HCT116 (cell line): ENCODE measurements at regions not wholly inside any gene's neighbourhood (a gene's known extent, or its start where the extent isn't known, plus 50 kb on each side); places are given as distances from the start of the nearest gene placed in this dataset.

Experiments
- CBX3 ChIP-seq: IDR thresholded peaks from 2 replicates; pipeline ENCODE4 v1.6.1; 2012; ENCODE audit warnings: low read depth
- CTCF ChIP-seq, 3 experiments: fragments of 200-600 bp in 1 of 3; sonication (generic) in 1 of 3; IDR thresholded peaks in 2 of 3; conservative IDR thresholded peaks in 1 of 3; 2 replicates each; pipeline ENCODE4 v1.5.1; 2012 to 2017; ENCODE audit warnings: low read depth in 2 of 3, low read length in 2 of 3, antibody characterized with exemption in 1 of 3, borderline replicate concordance in 1 of 3, control low read depth in 1 of 3, mild to moderate bottlenecking in 1 of 3, mixed read lengths in 1 of 3, mixed run types in 1 of 3, moderate library complexity in 1 of 3; ENCODE audit not compliant: insufficient read depth in 1 of 3
- EZH2 ChIP-seq: fragments of 200-600 bp; sonication (generic); IDR thresholded peaks from 2 replicates; pipeline ENCODE4 v1.6.1; 2017; ENCODE audit warnings: antibody characterized with exemption, mixed run types
- FOSL1 ChIP-seq: IDR thresholded peaks from 2 replicates; pipeline ENCODE4 v1.6.1; 2012; ENCODE audit warnings: low read depth
- MAX ChIP-seq: IDR thresholded peaks from 2 replicates; pipeline ENCODE4 v1.6.1; 2012
- POLR2A ChIP-seq: IDR thresholded peaks from 2 replicates; pipeline ENCODE4 v1.7.0; 2011; ENCODE audit warnings: borderline replicate concordance; ENCODE audit not compliant: insufficient read depth, insufficient read length; ENCODE audit errors: extremely low read depth
- RAD21 ChIP-seq: IDR thresholded peaks from 2 replicates; pipeline ENCODE4 v1.6.1; 2012; ENCODE audit warnings: low read depth, mild to moderate bottlenecking
- ZFX ChIP-seq: fragments of 450-650 bp; IDR thresholded peaks from 2 replicates; pipeline ENCODE4 v1.6.1; 2017

- TF ChIP-seq FOSL1, result no peak
- TF ChIP-seq CTCF (IDR thresholded peaks at IDR 0.05 in 2 of 3, conservative IDR thresholded peaks at IDR 0.05 in 1 of 3; ENCODE audit: borderline replicate concordance in 1 of 3, insufficient read depth in 1 of 3, low read depth in 2 of 3, low read length in 2 of 3), result no peak
- TF ChIP-seq POLR2A, result no peak
- no peak for TF ChIP-seq ZFX
- no peak for TF ChIP-seq CBX3
- no peak for TF ChIP-seq EZH2
- no peak for TF ChIP-seq RAD21
- TF ChIP-seq MAX, result no peak
Measured at GRCh38 chr15:56802161-56802560, 68.9 kb upstream of the ZNF280D start.
